ENCODE measurements at regions not wholly inside any gene's neighbourhood (a gene's known extent, or its start where the extent isn't known, plus 50 kb on each side); places are given as distances from the start of the nearest gene placed in this dataset.

DNA sequence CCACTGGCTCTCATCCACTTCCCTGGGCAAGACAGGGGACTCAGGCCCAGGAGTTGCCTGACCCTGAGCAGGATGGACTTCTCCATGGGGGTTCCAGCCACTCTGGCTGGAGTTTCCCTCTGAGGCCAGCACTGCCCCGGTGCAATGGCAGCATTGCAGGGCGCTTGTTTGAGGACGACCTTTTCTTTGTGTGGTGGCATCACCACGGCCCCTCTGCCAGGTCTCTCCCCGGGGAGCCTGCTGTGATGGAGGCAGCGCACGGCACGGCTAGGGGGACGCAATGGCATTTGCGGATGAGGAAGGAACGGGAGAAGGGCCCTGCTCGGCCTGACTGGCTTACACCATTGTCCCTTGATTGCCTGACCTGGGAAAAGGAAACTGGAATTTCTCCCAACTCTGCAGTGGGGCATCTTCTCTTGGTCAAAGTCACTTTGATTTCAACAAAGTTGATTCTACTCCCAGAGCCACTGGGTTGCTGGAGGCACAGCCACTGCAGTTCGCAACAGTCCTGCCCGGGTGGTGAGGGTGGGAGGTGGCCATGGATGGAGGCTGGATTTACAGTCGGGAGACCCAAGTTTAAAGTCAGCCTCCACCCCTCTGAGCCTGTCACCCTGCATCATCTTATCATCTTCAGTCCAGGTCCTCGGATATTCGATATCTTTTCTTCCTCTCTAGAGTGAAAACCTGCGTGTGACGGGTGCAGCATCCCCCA is 82.9 kb upstream of the ZNF469 start:
- H2AFZ ChIP-seq (ENCODE audit: low read depth, low read length), result no peak overlapping the region
- in situ Hi-C loops (cut with MboI), result no loop called here
- no peak overlapping the region for H3K4me2 ChIP-seq (ENCODE audit: insufficient read depth, low read length)
- intact Hi-C loops (cut with micrococcal nuclease), result no loop called here
- no peaks in the 10 kb centered on the region for H4K20me1 ChIP-seq (replicated peaks; ENCODE audit: control insufficient read depth, insufficient read depth, low read length)
- H3K9me3 ChIP-seq (replicated peaks; ENCODE audit: control insufficient read depth, insufficient read depth, low read depth, low read length), result no peaks in the 10 kb centered on the region
- H3K79me2 ChIP-seq (ENCODE audit: control insufficient read depth, insufficient read depth, low read length), result no peaks in the 10 kb centered on the region
- no peak overlapping the region for H3K27ac ChIP-seq (ENCODE audit: extremely low read depth, low read depth, low read length)
- H3K4me1 ChIP-seq (replicated peaks in 1 of 2; ENCODE audit: control insufficient read depth in 2 of 2, insufficient read depth in 2 of 2, low read length in 2 of 2), result peaks cover 0 to 35% of the 10 kb centered on the region in 2 experiments; a peak in 3 of 5 replicates
- no peak overlapping the region for H3K4me3 ChIP-seq
- no peaks in the 10 kb centered on the region for H3K9me1 ChIP-seq (ENCODE audit: control insufficient read depth, insufficient read depth, low read length)
- no peak for FAIRE-seq
- BruUV-seq (replicated peaks), result no TSS peak
- no peak for DNase-seq (ENCODE audit: extremely low read depth in 1 of 4, low spot score in 3 of 4)
- H3K9ac ChIP-seq (ENCODE audit: insufficient read depth in 1 of 2, low read depth in 2 of 2, low read length in 2 of 2), result no peak overlapping the region
- CTCF ChIA-PET (ENCODE audit: low intra/inter-chr PET ratio), result no interaction called here
- WGBS (ENCODE audit: insufficient coverage, low coverage, missing lambda C conversion rate), result 17% methylated on average over 19 of the region's 19 CpGs
- no peak for ATAC-seq
- H3K27me3 ChIP-seq (ENCODE audit: control insufficient read depth in 2 of 2, insufficient read depth in 2 of 2, low read length in 2 of 2), result peaks cover 24 to 93% of the 10 kb centered on the region in 2 experiments
- POLR2A ChIA-PET, result interaction anchor here (1.0 kb wide), 1 partner anchor 29 kb away, joined by 3 read pairs; no protein-coding TSS in a partner anchor
- no peaks in the 10 kb centered on the region for H3K36me3 ChIP-seq (ENCODE audit: control insufficient read depth, insufficient read depth, low read length)
- TF ChIP-seq SMARCE1 (IDR thresholded peaks at IDR 0.05), result no peak
- TF ChIP-seq, protein P1, sequence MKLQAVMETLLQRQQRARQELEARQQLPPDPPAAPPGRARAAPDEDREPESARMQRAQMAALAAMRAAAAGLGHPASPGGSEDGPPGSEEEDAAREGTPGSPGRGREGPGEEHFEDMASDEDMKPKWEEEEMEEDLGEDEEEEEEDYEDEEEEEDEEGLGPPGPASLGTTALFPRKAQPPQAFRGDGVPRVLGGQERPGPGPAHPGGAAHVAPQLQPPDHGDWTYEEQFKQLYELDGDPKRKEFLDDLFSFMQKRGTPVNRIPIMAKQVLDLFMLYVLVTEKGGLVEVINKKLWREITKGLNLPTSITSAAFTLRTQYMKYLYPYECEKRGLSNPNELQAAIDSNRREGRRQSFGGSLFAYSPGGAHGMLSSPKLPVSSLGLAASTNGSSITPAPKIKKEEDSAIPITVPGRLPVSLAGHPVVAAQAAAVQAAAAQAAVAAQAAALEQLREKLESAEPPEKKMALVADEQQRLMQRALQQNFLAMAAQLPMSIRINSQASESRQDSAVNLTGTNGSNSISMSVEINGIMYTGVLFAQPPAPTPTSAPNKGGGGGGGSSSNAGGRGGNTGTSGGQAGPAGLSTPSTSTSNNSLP (IDR thresholded peaks at IDR 0.05; ENCODE audit: borderline replicate concordance, low read depth, low read length), result no peak
- TF ChIP-seq HOXB6 (CRISPR knock-in tag; IDR thresholded peaks at IDR 0.05; ENCODE audit: borderline replicate concordance), result no peak
- TF ChIP-seq, protein P2, sequence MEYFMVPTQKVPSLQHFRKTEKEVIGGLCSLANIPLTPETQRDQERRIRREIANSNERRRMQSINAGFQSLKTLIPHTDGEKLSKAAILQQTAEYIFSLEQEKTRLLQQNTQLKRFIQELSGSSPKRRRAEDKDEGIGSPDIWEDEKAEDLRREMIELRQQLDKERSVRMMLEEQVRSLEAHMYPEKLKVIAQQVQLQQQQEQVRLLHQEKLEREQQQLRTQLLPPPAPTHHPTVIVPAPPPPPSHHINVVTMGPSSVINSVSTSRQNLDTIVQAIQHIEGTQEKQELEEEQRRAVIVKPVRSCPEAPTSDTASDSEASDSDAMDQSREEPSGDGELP (CRISPR knock-in tag; IDR thresholded peaks at IDR 0.05; ENCODE audit: borderline replicate concordance), result no peak
- no peak for TF ChIP-seq ZNF354B (CRISPR knock-in tag; IDR thresholded peaks at IDR 0.05)
- TF ChIP-seq TFAM (CRISPR knock-in tag; conservative IDR thresholded peaks at IDR 0.05), result no peak
- TF ChIP-seq, protein P3, sequence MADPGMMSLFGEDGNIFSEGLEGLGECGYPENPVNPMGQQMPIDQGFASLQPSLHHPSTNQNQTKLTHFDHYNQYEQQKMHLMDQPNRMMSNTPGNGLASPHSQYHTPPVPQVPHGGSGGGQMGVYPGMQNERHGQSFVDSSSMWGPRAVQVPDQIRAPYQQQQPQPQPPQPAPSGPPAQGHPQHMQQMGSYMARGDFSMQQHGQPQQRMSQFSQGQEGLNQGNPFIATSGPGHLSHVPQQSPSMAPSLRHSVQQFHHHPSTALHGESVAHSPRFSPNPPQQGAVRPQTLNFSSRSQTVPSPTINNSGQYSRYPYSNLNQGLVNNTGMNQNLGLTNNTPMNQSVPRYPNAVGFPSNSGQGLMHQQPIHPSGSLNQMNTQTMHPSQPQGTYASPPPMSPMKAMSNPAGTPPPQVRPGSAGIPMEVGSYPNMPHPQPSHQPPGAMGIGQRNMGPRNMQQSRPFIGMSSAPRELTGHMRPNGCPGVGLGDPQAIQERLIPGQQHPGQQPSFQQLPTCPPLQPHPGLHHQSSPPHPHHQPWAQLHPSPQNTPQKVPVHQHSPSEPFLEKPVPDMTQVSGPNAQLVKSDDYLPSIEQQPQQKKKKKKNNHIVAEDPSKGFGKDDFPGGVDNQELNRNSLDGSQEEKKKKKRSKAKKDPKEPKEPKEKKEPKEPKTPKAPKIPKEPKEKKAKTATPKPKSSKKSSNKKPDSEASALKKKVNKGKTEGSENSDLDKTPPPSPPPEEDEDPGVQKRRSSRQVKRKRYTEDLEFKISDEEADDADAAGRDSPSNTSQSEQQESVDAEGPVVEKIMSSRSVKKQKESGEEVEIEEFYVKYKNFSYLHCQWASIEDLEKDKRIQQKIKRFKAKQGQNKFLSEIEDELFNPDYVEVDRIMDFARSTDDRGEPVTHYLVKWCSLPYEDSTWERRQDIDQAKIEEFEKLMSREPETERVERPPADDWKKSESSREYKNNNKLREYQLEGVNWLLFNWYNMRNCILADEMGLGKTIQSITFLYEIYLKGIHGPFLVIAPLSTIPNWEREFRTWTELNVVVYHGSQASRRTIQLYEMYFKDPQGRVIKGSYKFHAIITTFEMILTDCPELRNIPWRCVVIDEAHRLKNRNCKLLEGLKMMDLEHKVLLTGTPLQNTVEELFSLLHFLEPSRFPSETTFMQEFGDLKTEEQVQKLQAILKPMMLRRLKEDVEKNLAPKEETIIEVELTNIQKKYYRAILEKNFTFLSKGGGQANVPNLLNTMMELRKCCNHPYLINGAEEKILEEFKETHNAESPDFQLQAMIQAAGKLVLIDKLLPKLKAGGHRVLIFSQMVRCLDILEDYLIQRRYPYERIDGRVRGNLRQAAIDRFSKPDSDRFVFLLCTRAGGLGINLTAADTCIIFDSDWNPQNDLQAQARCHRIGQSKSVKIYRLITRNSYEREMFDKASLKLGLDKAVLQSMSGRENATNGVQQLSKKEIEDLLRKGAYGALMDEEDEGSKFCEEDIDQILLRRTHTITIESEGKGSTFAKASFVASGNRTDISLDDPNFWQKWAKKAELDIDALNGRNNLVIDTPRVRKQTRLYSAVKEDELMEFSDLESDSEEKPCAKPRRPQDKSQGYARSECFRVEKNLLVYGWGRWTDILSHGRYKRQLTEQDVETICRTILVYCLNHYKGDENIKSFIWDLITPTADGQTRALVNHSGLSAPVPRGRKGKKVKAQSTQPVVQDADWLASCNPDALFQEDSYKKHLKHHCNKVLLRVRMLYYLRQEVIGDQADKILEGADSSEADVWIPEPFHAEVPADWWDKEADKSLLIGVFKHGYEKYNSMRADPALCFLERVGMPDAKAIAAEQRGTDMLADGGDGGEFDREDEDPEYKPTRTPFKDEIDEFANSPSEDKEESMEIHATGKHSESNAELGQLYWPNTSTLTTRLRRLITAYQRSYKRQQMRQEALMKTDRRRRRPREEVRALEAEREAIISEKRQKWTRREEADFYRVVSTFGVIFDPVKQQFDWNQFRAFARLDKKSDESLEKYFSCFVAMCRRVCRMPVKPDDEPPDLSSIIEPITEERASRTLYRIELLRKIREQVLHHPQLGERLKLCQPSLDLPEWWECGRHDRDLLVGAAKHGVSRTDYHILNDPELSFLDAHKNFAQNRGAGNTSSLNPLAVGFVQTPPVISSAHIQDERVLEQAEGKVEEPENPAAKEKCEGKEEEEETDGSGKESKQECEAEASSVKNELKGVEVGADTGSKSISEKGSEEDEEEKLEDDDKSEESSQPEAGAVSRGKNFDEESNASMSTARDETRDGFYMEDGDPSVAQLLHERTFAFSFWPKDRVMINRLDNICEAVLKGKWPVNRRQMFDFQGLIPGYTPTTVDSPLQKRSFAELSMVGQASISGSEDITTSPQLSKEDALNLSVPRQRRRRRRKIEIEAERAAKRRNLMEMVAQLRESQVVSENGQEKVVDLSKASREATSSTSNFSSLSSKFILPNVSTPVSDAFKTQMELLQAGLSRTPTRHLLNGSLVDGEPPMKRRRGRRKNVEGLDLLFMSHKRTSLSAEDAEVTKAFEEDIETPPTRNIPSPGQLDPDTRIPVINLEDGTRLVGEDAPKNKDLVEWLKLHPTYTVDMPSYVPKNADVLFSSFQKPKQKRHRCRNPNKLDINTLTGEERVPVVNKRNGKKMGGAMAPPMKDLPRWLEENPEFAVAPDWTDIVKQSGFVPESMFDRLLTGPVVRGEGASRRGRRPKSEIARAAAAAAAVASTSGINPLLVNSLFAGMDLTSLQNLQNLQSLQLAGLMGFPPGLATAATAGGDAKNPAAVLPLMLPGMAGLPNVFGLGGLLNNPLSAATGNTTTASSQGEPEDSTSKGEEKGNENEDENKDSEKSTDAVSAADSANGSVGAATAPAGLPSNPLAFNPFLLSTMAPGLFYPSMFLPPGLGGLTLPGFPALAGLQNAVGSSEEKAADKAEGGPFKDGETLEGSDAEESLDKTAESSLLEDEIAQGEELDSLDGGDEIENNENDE (IDR thresholded peaks at IDR 0.05; ENCODE audit: low read depth, low read length), result no peak
- no peak for TF ChIP-seq ZNF263 (CRISPR knock-in tag; IDR thresholded peaks at IDR 0.05; ENCODE audit: borderline replicate concordance)

Data from K562 (cell line).